BLaER1 treated with 17β-estradiol and CSF1 and Interleukin-3, amounts not matched to agents 10 nM and 100 nM (cell line): ENCODE measurements at regions not wholly inside any gene's neighbourhood (a gene's known extent, or its start where the extent isn't known, plus 50 kb on each side); places are given as distances from the start of the nearest gene placed in this dataset.

Source experiments
- H3K27ac ChIP-seq, 11 experiments: shearing (Covaris generic); formaldehyde crosslinking; 2 replicates each; pipeline ENCODE4 v1.8.1; 2022
- H3K27me3 ChIP-seq, 11 experiments: shearing (Covaris generic); formaldehyde crosslinking; 2 replicates each; pipeline ENCODE4 v1.8.1; 2022
- H3K36me3 ChIP-seq, 11 experiments: shearing (Covaris generic); formaldehyde crosslinking; 2 replicates each; pipeline ENCODE4 v1.8.1; 2022
- H3K4me1 ChIP-seq, 10 experiments: shearing (Covaris generic); formaldehyde crosslinking; 2 replicates each; pipeline ENCODE4 v1.8.1; 2022
- H3K4me2 ChIP-seq, 11 experiments: shearing (Covaris generic); formaldehyde crosslinking; 2 replicates each; pipeline ENCODE4 v1.8.1; 2022
- H3K4me3 ChIP-seq, 10 experiments: shearing (Covaris generic); formaldehyde crosslinking; 2 replicates each; pipeline ENCODE4 v1.8.1; 2022
- H3K9ac ChIP-seq, 11 experiments: shearing (Covaris generic); formaldehyde crosslinking; 2 replicates each; pipeline ENCODE4 v1.8.1; 2022
- H3K9me3 ChIP-seq, 11 experiments: shearing (Covaris generic); formaldehyde crosslinking; replicated peaks in 1 of 11; 2 replicates each; pipeline ENCODE4 v1.8.1; 2022
- H4K20me1 ChIP-seq, 11 experiments: shearing (Covaris generic); formaldehyde crosslinking; 2 replicates each; pipeline ENCODE4 v1.8.1; 2022
- Cebpa-rat ChIP-seq, 11 experiments: shearing (Covaris generic); IDR thresholded peaks; 2 replicates each; pipeline ENCODE4 v1.8.1; 2022

DNA sequence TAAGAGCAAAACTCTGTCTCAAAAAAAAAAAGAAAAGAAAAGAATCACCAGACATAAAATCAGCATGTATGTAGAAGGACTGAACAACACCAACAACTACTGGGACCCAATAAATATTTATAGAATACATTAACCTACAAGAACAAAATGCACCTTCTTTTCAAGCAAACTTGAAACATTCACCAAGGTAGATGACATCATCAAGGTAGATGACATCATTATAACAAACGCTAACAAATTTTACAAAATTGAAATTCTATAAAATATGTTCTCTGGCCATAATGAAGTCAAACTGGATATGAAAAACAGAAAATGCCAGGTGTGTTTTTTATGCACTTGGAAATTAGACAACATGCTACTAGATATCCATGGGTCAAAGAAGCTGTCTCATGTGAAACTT lies 220.2 kb upstream of the SNX7 start:
- no peaks in the 10 kb centered on the region for H3K27me3 ChIP-seq
- H3K4me2 ChIP-seq = no peak overlapping the region
- H3K4me3 ChIP-seq = no peak overlapping the region
- H3K9me3 ChIP-seq = no peaks in the 10 kb centered on the region
- H3K27ac ChIP-seq = no peak overlapping the region
- H3K9ac ChIP-seq = no peak overlapping the region
- H3K36me3 ChIP-seq = no peaks in the 10 kb centered on the region
- no peak for TF ChIP-seq Cebpa-rat (IDR thresholded peaks at IDR 0.05)
- H3K4me1 ChIP-seq = no peaks in the 10 kb centered on the region
- no peaks in the 10 kb centered on the region for H4K20me1 ChIP-seq

DNA sequence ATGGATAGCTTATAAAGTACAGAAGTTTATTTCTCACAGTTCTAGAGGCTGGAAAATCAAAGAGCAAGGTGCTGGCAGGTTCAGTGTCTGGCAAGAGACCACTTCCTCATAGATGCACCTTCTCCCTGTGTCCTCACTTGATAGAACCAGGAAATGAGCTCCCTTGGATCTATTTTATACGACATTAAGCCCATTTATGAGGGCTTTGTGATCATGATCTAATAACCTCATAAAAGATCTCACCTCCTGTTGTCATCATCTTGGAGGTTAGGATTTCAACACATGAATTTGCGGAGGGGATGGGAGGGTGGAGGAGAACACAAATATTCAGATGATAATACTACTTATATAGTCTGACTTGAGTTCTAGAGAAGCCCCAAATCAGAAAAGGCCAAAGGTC lies 222.1 kb upstream of the SNX7 start:
- Histone ChIP-seq H3K4me2 (no peak overlapping the region), H3K9me3 (no peaks in the 10 kb centered on the region), H4K20me1 (no peaks in the 10 kb centered on the region), H3K27ac (no peak overlapping the region), H3K27me3 (no peaks in the 10 kb centered on the region), H3K36me3 (no peaks in the 10 kb centered on the region), H3K9ac (no peak overlapping the region), H3K4me1 (no peaks in the 10 kb centered on the region), H3K4me3 (no peak overlapping the region)
- no peak for TF ChIP-seq Cebpa-rat (IDR thresholded peaks at IDR 0.05)

GRCh38 chr1:98437540-98437939 lies 224.0 kb upstream of the SNX7 start:
- H3K4me3 ChIP-seq = no peak overlapping the region
- no peaks in the 10 kb centered on the region for H4K20me1 ChIP-seq
- no peak for TF ChIP-seq Cebpa-rat (IDR thresholded peaks at IDR 0.05)
- H3K4me1 ChIP-seq = no peaks in the 10 kb centered on the region
- H3K4me2 ChIP-seq = no peak overlapping the region
- no peak overlapping the region for H3K9ac ChIP-seq
- H3K36me3 ChIP-seq = no peaks in the 10 kb centered on the region
- no peaks in the 10 kb centered on the region for H3K27me3 ChIP-seq
- no peak overlapping the region for H3K27ac ChIP-seq
- H3K9me3 ChIP-seq = no peaks in the 10 kb centered on the region

DNA sequence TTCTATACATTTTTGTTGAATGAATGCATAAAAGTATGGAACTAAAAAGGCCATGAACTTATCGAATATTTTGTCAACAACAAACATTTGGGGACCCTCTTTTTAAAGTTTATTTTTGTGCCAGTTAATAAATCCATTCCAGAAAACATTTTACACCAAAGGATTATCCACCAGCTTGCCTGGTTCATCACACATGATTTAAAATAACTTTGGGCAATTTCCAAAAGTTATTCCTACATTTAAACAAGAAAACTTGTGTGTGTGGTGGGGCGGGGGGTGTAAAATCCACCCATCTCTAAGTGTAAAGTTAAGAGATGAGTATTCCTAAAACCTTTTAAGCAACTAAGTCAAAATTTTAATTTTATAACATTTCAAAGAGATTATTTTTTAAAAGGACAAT lies 224.5 kb upstream of the SNX7 start:
- H3K27ac ChIP-seq = no peak overlapping the region
- H3K4me2 ChIP-seq = no peak overlapping the region
- H3K9me3 ChIP-seq = no peaks in the 10 kb centered on the region
- no peak for TF ChIP-seq Cebpa-rat (IDR thresholded peaks at IDR 0.05)
- H3K4me1 ChIP-seq = no peaks in the 10 kb centered on the region
- no peak overlapping the region for H3K9ac ChIP-seq
- H4K20me1 ChIP-seq = no peaks in the 10 kb centered on the region
- H3K27me3 ChIP-seq = no peaks in the 10 kb centered on the region
- no peak overlapping the region for H3K4me3 ChIP-seq
- no peaks in the 10 kb centered on the region for H3K36me3 ChIP-seq

- Histone ChIP-seq H3K4me1 (peaks cover 4 to 25% (median 13%) of the 10 kb centered on the region in 10 experiments; a peak in 16 of 20 replicates), H3K9me3 (peaks cover 0 to 8% (median 0%) of the 10 kb centered on the region in 11 experiments; a peak in 10 of 22 replicates), H4K20me1 (no peaks in the 10 kb centered on the region), H3K27ac (no peak overlapping the region), H3K36me3 (no peaks in the 10 kb centered on the region), H3K4me2 (no peak overlapping the region), H3K4me3 (no peak overlapping the region), H3K9ac (no peak overlapping the region), H3K27me3 (no peaks in the 10 kb centered on the region)
- no peak for TF ChIP-seq Cebpa-rat (IDR thresholded peaks at IDR 0.05)
These were observed 231.5 kb upstream of the SNX7 start for GRCh38 chr1:98429965-98430443.

GRCh38 chr1:98428864-98429263 lies 232.7 kb upstream of the SNX7 start:
- Histone ChIP-seq H3K36me3 (no peaks in the 10 kb centered on the region), H3K9me3 (peaks cover 0 to 8% (median 0%) of the 10 kb centered on the region in 11 experiments; a peak in 10 of 22 replicates), H3K27me3 (no peaks in the 10 kb centered on the region), H3K4me2 (peak overlapping the region in 9 of 11 experiments; percentile 1 to 46 (median 21); a peak in 10 of 22 replicates), H3K4me1 (peaks cover 4 to 25% (median 13%) of the 10 kb centered on the region in 10 experiments; a peak in 16 of 20 replicates), H4K20me1 (no peaks in the 10 kb centered on the region), H3K27ac (peak overlapping the region in 4 of 11 experiments; percentile 16 to 65 (median 54); a peak in 7 of 22 replicates), H3K4me3 (no peak overlapping the region), H3K9ac (no peak overlapping the region)
- no peak for TF ChIP-seq Cebpa-rat (IDR thresholded peaks at IDR 0.05)

- Histone ChIP-seq H3K27ac (no peak overlapping the region), H3K27me3 (no peaks in the 10 kb centered on the region), H3K9me3 (peaks cover 0 to 8% (median 0%) of the 10 kb centered on the region in 11 experiments; a peak in 10 of 22 replicates), H3K36me3 (no peaks in the 10 kb centered on the region), H3K4me1 (peaks cover 4 to 25% (median 13%) of the 10 kb centered on the region in 10 experiments; a peak in 16 of 20 replicates), H3K4me3 (no peak overlapping the region), H3K4me2 (no peak overlapping the region), H4K20me1 (no peaks in the 10 kb centered on the region), H3K9ac (no peak overlapping the region)
- no peak for TF ChIP-seq Cebpa-rat (IDR thresholded peaks at IDR 0.05)
These were observed 233.9 kb upstream of the SNX7 start for GRCh38 chr1:98427664-98428063.

DNA sequence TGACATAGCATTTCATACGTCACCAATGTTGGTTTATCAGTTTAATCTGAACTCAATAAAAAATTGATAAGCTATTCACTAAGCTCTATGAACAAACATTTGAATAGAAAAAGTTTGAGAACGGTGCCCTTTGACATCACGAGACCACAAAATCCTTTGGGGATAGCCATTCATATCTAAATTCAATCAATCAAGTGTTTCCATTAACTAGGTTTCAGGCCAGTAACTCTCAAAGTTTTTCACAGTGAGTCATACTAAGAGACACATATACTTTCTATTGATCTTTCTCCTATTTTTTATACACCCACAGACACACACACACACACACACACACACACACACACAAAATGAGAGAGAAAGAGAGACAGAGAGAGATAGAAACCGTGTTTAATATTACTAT lies 235.4 kb upstream of the SNX7 start:
- no peak for TF ChIP-seq Cebpa-rat (IDR thresholded peaks at IDR 0.05)
- Histone ChIP-seq H3K4me1 (peaks cover 4 to 25% (median 13%) of the 10 kb centered on the region in 10 experiments; a peak in 16 of 20 replicates), H3K9me3 (peaks cover 0 to 8% (median 0%) of the 10 kb centered on the region in 11 experiments; a peak in 10 of 22 replicates), H3K4me2 (peak overlapping the region in 4 of 11 experiments; percentile 0 to 24 (median 9); a peak in 4 of 22 replicates), H3K4me3 (no peak overlapping the region), H3K36me3 (no peaks in the 10 kb centered on the region), H4K20me1 (no peaks in the 10 kb centered on the region), H3K9ac (no peak overlapping the region), H3K27ac (no peak overlapping the region), H3K27me3 (no peaks in the 10 kb centered on the region)

DNA sequence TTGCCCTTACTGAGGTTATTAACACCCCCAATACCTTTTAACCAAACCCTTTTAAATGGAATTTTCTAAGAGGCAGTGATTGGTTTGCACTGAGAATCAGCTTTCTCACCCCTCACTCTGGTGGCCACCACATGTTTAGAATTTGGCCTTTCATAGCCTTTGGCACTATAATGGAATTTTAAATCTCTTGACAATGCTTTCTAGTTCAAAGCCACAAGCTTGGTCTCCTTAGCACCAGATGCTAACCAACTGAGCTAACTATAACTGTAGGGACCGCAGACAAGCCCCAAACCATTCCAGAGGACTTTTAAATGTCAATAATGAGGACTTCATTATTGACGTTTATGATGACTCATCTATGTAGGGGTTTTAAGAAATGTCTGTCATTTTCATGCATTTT lies 238.7 kb upstream of the SNX7 start:
- Histone ChIP-seq H3K4me1 (peaks cover 0 to 11% (median 0%) of the 10 kb centered on the region in 10 experiments; a peak in 3 of 20 replicates), H3K4me2 (no peak overlapping the region)

GRCh38 chr1:98421085-98421435 lies 240.5 kb upstream of the SNX7 start:
- Histone ChIP-seq H3K9me3 (peaks cover 0 to 7% (median 0%) of the 10 kb centered on the region in 11 experiments; a peak in 2 of 22 replicates), H3K27me3 (no peaks in the 10 kb centered on the region), H3K4me2 (no peak overlapping the region), H3K4me1 (peaks cover 0 to 2% (median 0%) of the 10 kb centered on the region in 10 experiments; a peak in 3 of 20 replicates), H3K4me3 (no peak overlapping the region), H3K9ac (no peak overlapping the region), H3K27ac (no peak overlapping the region), H3K36me3 (no peaks in the 10 kb centered on the region), H4K20me1 (no peaks in the 10 kb centered on the region)
- no peak for TF ChIP-seq Cebpa-rat (IDR thresholded peaks at IDR 0.05)

More for the DNA sequence above, 238.7 kb upstream of the SNX7 start:
- no peak overlapping the region for H3K27ac ChIP-seq
- no peaks in the 10 kb centered on the region for H4K20me1 ChIP-seq
- H3K9me3 ChIP-seq = peaks cover 0 to 5% (median 0%) of the 10 kb centered on the region in 11 experiments; a peak in 10 of 22 replicates
- no peaks in the 10 kb centered on the region for H3K36me3 ChIP-seq
- H3K27me3 ChIP-seq = no peaks in the 10 kb centered on the region
- H3K9ac ChIP-seq = no peak overlapping the region
- H3K4me3 ChIP-seq = no peak overlapping the region
- no peak for TF ChIP-seq Cebpa-rat (IDR thresholded peaks at IDR 0.05)
